HG03378 (cell line): ENCODE measurements at regions not wholly inside any gene's neighbourhood (a gene's known extent, or its start where the extent isn't known, plus 50 kb on each side); places are given as distances from the start of the nearest gene placed in this dataset.
"Not testable (repeated sequence)": the region's sequence is repeated elsewhere in the genome, so short reads cannot be mapped to it uniquely, and the experiment has no call there.

Experiments used
- ATAC-seq: cut with Tn5 transposase; IDR thresholded peaks from one replicate; pipeline ENCODE4 v1.9.1; 2021; ENCODE audit warnings: mild to moderate bottlenecking, moderate library complexity; ENCODE audit not compliant: unreplicated experiment

DNA sequence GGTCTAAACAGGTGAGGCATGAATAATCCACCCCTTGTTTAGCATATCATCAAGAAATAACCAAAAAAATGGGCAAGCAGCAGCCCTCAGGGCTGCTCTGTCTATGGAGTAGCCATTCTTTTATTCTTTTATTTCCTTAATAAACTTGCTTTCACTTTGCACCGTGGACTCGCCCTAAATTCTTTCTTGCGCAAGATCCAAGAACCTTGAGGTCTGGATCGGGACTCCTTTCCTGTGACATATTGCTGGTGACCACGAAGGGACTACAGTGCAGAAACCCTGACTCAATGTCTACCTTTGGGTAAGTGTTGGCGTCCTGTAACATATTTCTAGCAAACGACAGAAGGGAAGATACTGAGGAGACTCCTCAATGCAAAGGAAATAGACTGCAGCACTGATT lies 1099.2 kb downstream of the FAM181B start:
- no peak for ATAC-seq

DNA sequence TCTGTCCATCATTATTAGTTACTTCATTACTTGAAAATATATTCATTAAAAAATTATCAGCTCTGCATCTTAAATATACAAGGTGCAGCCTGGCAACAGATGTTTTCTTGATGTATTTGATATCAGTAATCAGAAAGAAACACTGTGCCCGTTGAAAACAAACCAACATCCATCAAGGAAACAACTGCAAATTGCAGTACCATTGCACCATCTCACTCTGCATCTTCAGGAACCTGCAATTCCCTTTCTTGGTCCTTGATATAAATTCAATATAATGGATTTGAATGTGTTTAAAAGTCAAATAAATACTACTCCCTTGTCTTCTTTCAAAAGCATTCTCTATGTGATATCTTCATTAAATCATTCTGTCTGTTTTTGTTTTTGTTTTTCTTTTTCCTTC lies 1131.2 kb downstream of the FAM181B start:
- no peak for ATAC-seq

DNA sequence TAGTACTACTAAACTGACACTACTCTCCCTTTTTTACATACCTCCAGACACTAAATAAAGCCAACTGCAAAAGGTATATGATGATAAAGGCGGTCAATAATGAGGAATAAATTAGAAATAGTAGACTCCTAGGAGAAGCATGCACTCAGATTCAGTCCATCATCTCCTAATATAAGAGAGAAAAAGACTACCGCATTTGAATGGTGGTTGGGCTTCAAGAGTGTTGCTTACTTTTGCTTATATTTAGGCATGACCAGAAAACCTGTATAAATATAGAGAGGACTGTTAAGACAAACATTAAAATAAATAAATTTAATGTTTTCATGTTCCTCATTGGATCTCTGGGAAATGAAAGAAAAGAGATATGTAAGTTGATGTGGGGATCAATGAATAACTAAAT lies 1137.0 kb downstream of the FAM181B start:
- ATAC-seq: no peak

DNA sequence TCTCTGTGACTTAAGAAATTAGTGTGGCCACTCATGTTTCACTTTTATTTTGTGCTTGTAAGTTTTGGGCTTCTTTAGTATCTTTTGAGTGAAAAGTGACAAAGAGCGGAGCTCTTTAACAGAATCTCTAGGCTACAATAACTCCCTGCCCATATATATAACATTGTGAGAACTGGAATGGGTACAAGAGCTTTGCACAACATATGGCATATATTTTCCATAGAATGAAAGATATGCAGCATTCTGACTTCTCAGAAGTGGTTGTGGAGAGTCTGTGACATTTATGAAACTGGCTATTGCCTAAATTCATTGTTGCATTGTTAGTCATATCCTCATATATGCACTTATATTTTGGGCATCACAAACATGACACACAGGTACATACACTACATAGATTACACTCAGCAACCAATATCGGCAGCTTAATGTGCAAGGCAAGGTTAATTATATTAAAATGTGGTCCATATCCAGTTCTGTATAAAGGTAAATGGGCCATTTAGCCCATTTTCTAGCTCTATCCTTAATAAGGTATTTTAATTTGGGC lies 1148.2 kb downstream of the FAM181B start:
- no peak for ATAC-seq

DNA sequence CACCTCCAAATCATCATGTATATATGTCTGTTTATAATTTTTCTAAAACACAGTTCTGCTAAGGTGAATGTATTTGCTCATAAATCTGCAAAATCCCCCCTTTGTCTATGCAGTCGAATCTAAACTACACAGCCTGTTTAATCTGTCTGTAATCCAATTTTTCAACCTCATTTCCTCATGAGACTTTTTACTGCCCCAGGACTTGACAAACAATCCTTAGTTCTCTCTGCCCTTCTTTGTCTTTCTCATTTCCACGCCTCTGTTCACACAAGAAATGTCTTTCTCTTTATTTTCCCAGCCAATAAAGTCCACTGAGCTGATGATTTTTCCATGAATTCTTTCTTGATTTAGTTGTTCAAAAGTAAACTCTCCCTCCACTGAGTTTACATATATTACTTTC lies 1154.3 kb downstream of the FAM181B start:
- ATAC-seq: no peak

DNA sequence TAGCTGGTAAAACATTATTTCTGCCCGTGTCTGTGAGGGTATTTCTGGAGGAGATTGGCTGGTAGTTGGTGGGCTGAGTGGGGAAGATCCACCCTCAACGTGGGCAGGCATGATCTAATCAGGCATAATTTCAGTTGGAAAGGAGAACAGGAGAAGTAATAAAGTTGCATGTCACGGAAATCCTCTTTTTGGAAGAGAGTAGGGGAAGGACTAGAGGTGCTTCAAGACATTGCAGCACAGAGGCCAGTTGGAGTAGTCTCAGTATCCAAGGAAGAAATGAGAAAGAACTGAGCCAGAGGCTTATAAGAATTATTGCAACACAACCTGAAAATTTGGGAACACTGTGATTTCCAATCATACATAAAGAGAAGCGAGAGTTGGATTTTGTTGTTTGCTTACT lies 1155.1 kb downstream of the FAM181B start:
- no peak for ATAC-seq

DNA sequence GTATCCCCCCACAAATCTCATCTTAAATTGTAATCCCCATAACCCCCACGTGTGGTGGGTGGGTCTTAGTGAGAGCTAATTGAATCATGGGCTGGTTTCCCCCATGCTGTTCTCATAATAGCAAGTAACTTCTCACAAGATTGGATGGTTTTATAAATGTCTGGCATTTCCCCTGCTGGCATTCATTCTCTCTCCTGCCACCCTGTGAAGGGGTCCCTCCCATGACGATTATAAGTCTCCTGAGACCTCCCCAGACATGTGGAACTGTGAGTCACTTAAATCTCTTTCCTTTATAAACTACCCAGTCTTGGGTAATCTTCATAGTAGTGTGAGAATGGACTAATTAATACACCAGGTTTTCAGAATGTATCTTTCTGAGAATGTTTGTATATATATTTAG lies 1159.4 kb downstream of the FAM181B start:
- no peak for ATAC-seq

DNA sequence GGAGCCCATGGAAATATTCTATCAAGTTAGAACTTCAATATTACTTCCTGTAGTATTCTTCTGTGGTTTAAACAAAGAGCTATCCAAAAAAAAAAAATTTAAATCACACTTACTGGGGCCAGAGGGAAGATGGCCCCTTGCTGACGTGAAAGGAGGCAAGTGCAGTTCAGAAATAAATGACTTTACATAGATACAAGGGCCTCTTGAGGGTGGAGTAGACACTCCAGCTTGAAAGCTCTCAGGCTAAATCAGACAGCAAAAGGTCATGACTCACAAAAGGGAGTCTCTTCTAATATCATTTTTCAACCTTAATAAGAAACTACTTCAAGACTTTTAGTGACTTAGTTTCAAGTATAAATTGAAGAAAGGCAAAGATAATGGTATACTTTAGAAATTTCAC lies 1160.3 kb downstream of the FAM181B start:
- no peak for ATAC-seq

DNA sequence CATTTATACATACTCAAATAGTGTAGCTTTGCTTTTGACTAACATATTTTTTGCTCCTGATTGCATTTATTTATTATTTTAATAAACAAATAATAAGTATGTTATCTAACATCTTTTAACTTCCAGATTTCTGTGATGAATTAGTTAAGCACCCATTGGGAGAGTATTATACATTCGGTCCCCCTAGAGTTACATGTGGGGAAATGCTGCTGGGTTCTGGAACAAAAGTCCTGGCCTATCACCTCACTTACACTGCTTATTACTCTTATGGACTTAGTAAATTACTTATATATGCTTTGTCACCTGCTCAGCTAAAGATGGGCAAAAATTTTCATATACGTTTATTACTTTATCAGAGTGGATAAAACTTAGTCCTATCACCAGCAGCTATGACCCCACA lies 1163.0 kb downstream of the FAM181B start:
- ATAC-seq: no peak

DNA sequence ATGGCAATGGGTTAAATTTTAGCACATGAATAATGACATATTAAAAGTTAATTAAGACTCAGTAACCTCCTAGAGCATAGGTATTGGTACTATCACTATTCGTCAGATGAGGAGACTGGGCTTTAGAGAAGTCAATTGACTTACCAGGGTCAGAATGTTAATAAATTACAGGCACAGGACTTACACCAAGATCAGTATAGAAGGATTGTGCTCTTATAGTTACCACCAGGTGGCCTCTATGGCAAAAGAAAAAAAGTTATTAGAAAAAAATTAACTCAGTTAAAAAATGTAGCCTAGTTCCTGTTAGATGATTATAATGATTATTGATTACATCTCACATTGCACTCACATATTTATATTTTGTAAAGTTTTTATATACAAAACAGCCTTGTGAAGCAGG lies 1163.7 kb downstream of the FAM181B start:
- no peak for ATAC-seq

DNA sequence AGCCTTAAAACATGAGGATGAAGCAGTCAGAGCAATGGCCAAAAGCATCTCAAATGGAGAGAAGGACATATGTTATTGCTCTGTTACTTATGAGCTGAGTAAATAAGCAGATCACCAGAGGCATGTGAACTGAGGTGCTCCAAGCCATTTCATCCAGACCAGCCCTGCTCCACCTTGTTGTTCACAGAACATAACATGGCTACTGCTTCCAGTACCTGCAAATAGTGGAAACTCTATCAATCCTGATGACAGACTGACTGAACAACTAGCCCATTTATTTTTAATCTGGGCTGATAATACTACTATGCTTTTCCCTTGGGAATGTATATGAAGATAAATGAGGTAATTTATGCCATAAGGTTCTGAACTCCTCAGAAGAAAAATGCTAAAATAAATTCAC lies 1164.7 kb downstream of the FAM181B start:
- ATAC-seq: no peak

DNA sequence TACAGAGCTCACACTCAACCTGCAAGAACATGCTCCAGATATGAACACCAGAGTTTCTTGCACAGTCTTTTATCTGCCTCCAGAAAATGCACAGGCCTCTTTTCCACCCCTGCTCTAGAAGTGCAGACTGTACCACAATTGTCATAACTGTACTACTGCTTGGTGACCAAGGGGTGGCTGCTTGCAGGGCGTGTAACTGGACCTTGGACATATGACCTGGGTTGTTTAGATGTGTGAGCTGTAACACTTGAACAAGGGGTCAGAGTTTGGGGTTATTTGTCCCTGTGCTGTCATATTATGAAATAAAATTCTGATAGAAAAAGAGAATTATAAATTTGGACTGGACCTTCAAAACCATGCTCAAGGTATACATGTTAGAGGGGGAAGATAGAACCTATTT lies 1185.5 kb downstream of the FAM181B start:
- ATAC-seq: no peak

DNA sequence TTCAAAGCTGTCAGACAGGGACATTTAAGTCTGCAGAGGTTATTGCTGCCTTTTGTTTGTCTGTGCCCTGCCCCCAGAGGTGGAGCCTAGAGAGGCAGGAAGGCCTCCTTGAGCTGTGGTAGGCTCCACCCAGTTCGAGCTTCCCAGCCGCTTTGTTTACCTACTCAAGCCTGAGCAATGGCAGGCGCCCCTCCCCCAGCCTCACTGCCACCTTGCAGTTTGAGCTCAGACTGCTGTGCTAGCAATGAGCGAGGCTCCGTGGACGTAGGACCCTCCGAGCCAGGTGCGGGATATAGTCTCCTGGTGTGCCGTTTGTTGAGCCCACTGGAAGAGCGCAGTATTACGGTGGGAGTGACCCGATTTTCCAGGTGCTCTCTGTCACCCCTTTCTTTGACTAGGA lies 1193.9 kb downstream of the FAM181B start:
- not testable (repeated sequence) for ATAC-seq

DNA sequence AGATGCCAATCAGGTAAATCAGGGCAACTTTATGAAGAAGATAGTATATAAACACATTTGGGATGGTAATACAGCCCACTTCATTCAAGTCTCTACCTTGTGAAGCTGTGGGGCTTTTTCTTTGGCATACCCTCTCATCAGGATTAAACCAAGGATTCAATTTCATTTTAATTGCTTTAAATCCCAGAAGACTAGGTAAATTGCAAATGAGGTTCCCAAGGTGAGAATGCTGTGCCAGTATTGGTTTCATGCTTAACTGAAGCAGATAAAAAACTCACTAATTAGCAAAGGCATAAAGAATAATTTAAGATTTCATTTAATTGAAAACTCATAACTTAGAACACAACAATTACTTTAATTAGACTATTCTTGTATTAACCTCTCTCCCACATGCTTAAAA lies 1218.1 kb downstream of the FAM181B start:
- ATAC-seq: no peak

DNA sequence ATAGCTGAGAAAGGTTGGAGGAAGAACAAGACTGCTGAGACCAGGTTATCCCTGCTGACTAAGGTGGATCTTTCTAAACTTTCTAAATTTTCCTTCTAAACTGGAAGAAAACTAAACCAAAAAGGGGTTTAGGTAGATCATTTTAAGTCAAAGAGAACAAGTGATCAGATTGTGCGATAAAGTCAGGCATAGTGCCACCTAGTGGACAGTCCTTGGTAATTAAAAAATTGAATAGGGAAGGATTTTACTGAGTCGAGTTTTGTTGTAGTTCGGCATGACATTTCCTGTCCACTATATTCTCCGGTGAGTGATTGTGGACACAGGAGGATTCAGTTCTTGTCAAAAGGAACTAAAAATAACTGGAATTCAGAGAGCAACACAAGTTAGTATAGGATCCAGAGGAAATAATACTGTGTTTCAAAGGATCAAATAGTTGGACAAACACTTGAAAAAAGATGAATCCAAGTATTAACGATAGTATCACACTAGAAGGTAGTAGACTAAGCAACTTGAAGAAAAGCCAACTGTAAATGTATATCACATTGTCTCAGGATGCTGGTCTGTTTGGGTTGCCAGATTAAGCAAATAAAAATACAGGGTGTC lies 1236.4 kb downstream of the FAM181B start:
- peak; percentile 91 for ATAC-seq

DNA sequence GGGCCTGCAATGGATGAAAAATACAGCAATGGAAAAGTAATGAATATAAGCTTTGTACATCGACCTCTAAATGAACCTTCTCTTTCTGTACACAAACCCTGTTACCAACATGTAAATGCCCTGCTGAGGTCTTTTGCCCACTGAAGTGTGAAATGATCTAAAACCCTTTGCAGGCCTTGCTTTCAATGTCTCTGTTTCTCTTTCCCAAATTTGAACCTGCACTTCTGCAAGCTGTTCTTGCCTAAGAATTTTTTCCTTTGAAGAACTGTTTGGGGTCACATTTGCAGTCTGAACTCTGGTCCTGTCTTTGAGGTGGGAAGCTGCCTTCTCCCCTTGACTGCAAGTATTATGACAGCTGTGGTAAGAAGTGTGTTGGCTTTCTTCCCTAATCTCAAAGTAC lies 1237.1 kb downstream of the FAM181B start:
- no peak for ATAC-seq

DNA sequence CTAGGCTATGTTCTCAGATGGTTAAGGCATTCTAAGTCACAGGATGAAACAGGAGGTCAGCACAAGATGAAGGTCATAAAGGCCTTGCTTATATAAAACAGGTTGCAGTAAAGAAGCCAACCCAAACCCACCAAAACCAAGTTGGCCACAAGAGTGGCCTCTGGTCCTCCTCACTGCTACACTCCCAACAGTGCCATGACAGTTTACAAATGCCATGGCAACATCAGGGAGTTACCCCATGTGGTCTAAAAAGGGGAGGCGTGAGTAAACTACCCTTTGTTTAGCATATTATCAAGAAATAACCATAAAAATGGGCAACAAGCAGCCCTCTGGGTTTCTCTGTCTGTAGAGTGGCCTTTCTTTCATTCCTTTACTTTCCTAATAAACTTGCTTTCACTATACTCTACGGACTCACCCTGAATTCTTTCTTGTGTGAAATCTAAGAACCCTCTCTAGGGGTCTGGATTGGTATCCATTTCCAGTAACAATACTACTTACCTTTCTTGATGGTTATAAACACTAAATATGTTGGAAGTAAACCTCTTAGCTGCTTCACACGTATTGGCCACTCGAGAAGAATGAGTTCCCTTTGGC lies 1237.9 kb downstream of the FAM181B start:
- no peak for ATAC-seq

DNA sequence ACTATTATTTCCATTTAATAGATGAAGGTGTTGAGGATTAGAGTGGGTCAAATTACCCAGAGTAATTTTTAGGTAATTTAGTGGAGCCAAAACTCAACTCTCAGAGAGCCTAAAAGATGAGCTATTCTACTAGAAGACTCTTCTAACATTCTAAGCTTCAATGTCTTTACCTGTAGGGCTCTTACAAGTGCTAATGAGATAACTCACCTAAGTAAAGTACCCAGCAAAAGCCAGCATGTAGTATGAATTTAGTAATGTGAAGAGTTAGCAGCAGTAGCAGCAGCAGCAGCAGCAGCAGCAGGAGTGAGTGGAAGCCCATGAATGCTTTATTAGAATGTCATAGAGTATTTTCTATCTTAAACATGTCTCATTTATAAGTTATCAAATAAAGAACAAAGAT lies 1239.2 kb downstream of the FAM181B start:
- ATAC-seq: no peak

DNA sequence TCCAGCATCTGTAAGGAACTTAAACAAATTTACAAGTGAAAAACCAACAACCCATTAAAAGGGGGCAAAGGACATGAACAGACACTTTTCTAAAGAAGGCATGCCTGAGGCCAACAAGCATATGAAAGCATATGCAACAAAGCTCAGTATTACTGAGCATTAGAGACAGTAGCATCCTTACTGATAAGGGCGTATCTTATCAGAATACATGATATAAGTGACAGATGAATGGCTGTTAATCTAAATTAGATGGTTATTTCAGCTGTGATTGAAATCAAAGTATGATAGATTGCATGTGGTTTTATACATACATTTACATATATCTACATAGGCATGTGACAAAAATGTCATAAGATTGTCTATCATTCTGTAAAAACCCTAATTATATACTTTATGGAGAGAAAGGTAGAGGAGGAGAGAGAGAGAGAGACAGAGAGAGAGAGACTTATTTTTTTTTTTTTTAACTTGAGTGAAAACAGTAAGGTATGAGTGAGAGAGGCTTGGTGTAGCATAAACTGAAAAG lies 1240.7 kb downstream of the FAM181B start:
- ATAC-seq: no peak

DNA sequence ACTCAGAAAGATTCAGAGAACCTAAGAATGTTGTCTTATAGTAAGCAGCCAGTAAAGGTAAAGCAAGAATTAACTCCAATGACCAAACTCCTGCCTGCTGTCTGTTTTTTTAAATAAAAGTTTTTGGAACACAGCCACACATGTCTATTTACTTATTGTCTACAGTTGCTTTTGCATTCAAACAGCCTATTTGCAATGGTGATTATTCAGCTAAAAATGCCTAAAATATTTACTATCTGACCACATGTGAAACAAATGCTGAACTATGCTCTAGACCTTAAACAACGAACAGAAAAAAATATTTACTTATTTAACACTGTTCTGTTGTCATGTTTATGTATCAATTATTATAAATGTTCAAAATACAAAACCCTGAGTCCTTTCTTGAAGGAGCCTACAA lies 1246.6 kb downstream of the FAM181B start:
- ATAC-seq: no peak

DNA sequence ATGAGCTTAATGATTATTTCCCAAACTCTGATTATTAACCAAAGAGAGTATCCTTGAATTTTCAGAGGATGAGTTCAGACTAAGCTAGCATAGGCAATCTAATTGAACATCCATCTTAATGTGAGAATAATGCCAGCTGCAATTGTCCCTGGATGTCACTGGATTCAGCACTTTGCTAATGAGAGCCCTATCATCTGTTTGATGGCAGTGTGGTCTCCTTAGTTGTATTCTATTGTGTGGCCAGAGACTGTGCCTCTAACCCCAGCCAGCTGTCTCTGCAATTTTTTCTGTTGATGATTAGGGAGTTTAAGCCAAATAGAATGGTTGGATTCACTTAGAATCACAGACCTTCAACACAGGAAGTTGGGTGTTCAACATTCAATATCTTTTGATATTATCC lies 1249.5 kb downstream of the FAM181B start:
- ATAC-seq: no peak

DNA sequence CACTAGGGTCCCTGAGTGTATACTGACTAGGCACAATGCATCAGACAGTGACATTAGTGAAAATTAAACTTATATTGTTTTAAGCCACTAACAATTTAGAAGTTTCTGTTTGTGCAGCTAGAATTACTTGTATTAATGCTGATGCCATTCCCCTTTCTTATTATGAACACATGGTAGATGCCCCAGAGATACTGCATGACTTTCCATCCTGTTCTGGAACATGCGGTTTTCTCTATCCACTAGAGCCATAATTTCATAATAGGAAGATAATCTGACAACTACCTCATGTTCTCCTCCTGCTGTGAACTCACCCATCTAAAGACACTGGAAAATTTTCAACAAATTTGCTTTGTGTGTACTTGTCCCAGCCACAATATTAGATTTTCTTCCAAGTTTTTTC lies 1256.4 kb downstream of the FAM181B start:
- ATAC-seq: no peak

DNA sequence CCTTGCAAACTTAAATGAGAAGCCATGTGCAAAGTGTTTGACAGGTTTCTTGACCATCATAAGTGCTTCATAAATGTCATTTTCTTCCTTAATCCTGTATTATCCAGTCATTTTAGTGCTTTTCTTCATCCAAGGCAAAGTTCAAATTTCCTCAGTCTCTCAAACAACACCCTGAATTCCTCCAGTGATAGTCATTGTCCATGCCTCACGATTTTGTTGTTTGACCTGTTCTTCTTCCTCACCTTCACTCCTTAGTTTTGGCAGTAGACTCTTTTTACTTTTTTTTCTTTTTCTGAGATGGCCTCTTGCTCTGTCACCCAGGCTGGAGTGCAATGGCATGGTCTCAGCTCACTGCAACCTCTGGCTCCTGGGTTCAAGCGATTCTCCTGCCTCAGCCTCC lies 1257.3 kb downstream of the FAM181B start:
- ATAC-seq: no peak
